ENCODE measurements at regions not wholly inside any gene's neighbourhood (a gene's known extent, or its start where the extent isn't known, plus 50 kb on each side); places are given as distances from the start of the nearest gene placed in this dataset.

GRCh38 chrX:101732870-101733269 lies 73.2 kb upstream of the ARMCX2 start:
- TF ChIP-seq CTCF (IDR thresholded peaks at IDR 0.05) (no peak), POLR2A (IDR thresholded peaks at IDR 0.05) (no peak), POLR2AphosphoS5 (IDR thresholded peaks at IDR 0.05) (no peak), EP300 (IDR thresholded peaks at IDR 0.05) (no peak)

Data from sigmoid colon (tissue), 4 donors.